HL-60 (cell line): ENCODE measurements at regions not wholly inside any gene's neighbourhood (a gene's known extent, or its start where the extent isn't known, plus 50 kb on each side); places are given as distances from the start of the nearest gene placed in this dataset.

Experiments
- CTCF ChIP-seq: IDR thresholded peaks from one replicate; pipeline ENCODE4 v1.5.1; 2011; ENCODE audit warnings: low read length, control low read depth, inconsistent platforms; ENCODE audit not compliant: insufficient read depth
- POLR2AphosphoS5 ChIP-seq: IDR thresholded peaks from 2 replicates; pipeline ENCODE4 v1.6.1; 2012; ENCODE audit warnings: low read depth
- REST ChIP-seq: IDR thresholded peaks from 2 replicates; pipeline ENCODE4 v1.6.1; 2012; ENCODE audit warnings: low read depth; ENCODE audit not compliant: insufficient replicate concordance

DNA sequence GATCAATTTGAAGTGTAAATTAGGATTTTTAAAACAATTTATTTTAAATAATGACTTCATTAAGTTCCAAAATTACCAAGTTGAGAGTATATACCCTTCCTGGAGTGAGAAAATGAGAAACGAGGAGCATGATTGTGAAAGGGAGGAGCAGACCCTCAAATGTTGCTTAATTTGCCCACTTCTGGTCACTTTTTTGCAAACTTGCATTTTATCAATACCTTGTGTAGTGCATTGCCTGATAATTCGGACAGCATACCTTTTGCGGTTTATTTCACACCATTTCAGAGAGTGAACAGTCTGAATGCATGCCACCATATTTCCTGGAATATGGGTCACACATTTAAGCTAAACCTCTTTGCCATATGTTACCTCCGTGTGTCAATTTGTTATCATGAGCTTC lies 669.7 kb downstream of the RNF144A start:
- TF ChIP-seq POLR2AphosphoS5 (no peak), CTCF (no peak), REST (no peak)
